MM.1S (cell line): ENCODE measurements at regions not wholly inside any gene's neighbourhood (a gene's known extent, or its start where the extent isn't known, plus 50 kb on each side); places are given as distances from the start of the nearest gene placed in this dataset.

Experiments
- DNase-seq: peaks from one replicate; pipeline ENCODE4 v3.0.0-alpha.2; 2015
- H2AFZ ChIP-seq: fragments of 300-600 bp; sonication (generic); 2 replicates; pipeline ENCODE4 v1.6.0; 2016; ENCODE audit warnings: antibody characterized with exemption, low read length
- H3F3A ChIP-seq: fragments of 300-600 bp; sonication (generic); 2 replicates; pipeline ENCODE4 v1.6.1; 2016; ENCODE audit warnings: mild to moderate bottlenecking, antibody characterized with exemption, low read length, moderate library complexity, mixed read lengths; ENCODE audit not compliant: insufficient read depth
- H3K27ac ChIP-seq: fragments of 300-600 bp; sonication (generic); 2 replicates; pipeline ENCODE4 v1.5.1; 2016; ENCODE audit warnings: mild to moderate bottlenecking, low read length
- H3K27me3 ChIP-seq: fragments of 300-600 bp; sonication (generic); replicated peaks from 2 replicates; pipeline ENCODE4 v1.6.0; 2016; ENCODE audit warnings: low read length; ENCODE audit not compliant: insufficient read depth
- H3K36me3 ChIP-seq: fragments of 300-600 bp; sonication (generic); replicated peaks from 2 replicates; pipeline ENCODE4 v1.6.1; 2016; ENCODE audit warnings: mild to moderate bottlenecking, low read length, mixed read lengths; ENCODE audit not compliant: insufficient read depth
- H3K4me1 ChIP-seq: fragments of 300-600 bp; sonication (generic); 2 replicates; pipeline ENCODE4 v1.6.1; 2016; ENCODE audit warnings: low read length, mixed read lengths
- H3K4me2 ChIP-seq: fragments of 300-600 bp; sonication (generic); 2 replicates; pipeline ENCODE4 v1.6.0; 2016; ENCODE audit warnings: low read depth, low read length
- H3K4me3 ChIP-seq: fragments of 300-600 bp; sonication (generic); 2 replicates; pipeline ENCODE4 v1.5.1; 2016; ENCODE audit warnings: low read length, mixed read lengths
- H3K79me2 ChIP-seq: fragments of 300-600 bp; sonication (generic); 2 replicates; pipeline ENCODE4 v1.6.1; 2016; ENCODE audit warnings: mixed run types, low read length, mixed read lengths
- H3K9ac ChIP-seq: fragments of 300-600 bp; sonication (generic); 2 replicates; pipeline ENCODE4 v1.6.1; 2016; ENCODE audit warnings: low read length, mixed read lengths
- H3K9me2 ChIP-seq: fragments of 300-600 bp; sonication (generic); replicated peaks from 2 replicates; pipeline ENCODE4 v1.6.1; 2016; ENCODE audit warnings: mild to moderate bottlenecking, low read length, mixed read lengths; ENCODE audit not compliant: insufficient read depth
- H3K9me3 ChIP-seq: fragments of 300-600 bp; sonication (generic); replicated peaks from 2 replicates; pipeline ENCODE4 v1.6.1; 2016; ENCODE audit warnings: mild to moderate bottlenecking, low read length, mixed read lengths; ENCODE audit not compliant: insufficient read depth
- H4K20me1 ChIP-seq: fragments of 300-600 bp; sonication (generic); 2 replicates; pipeline ENCODE4 v1.6.1; 2016; ENCODE audit warnings: mild to moderate bottlenecking, low read length, moderate library complexity, mixed read lengths; ENCODE audit not compliant: insufficient read depth
- CTCF ChIP-seq: fragments of 300-600 bp; sonication (generic); IDR thresholded peaks from 2 replicates; pipeline ENCODE4 v1.5.1; 2016; ENCODE audit warnings: antibody characterized with exemption, low read length, mixed read lengths
- EZH2 ChIP-seq: fragments of 300-600 bp; sonication (generic); optimal IDR thresholded peaks from 2 replicates; pipeline ENCODE3; 2017; ENCODE audit warnings: low read depth, mild to moderate bottlenecking, antibody characterized with exemption, low read length, mixed read lengths
- EZH2phosphoT487 ChIP-seq: fragments of 300-600 bp; sonication (generic); IDR thresholded peaks from 2 replicates; pipeline ENCODE4 v1.6.1; 2018; ENCODE audit warnings: antibody characterized with exemption, low read length

GRCh38 chr1:244346972-244347618, 104.6 kb downstream of the ADSS2 start:
- Histone ChIP-seq H4K20me1 (no peaks in the 10 kb centered on the region), H3K4me3 (no peak overlapping the region), H3K36me3 (no peaks in the 10 kb centered on the region), H3K9me3 (no peaks in the 10 kb centered on the region), H3K79me2 (no peaks in the 10 kb centered on the region), H3F3A (0 out of 2 replicates have a peak, but pooled peaks cover 7% of the 10 kb centered on the region), H3K4me1 (peaks cover 6% of the 10 kb centered on the region), H3K27me3 (no peaks in the 10 kb centered on the region), H3K9me2 (no peaks in the 10 kb centered on the region), H2AFZ (no peak overlapping the region), H3K27ac (no peak overlapping the region), H3K4me2 (no peak overlapping the region), H3K9ac (no peak overlapping the region)
- no peak for DNase-seq
- TF ChIP-seq CTCF (no peak), EZH2 (no peak), EZH2phosphoT487 (no peak)

- H4K20me1 ChIP-seq: no peaks in the 10 kb centered on the region
- no peak overlapping the region for H3K4me3 ChIP-seq
- no peak overlapping the region for H3K9ac ChIP-seq
- no peak overlapping the region for H3K4me2 ChIP-seq
- no peak overlapping the region for H2AFZ ChIP-seq
- H3K36me3 ChIP-seq: no peaks in the 10 kb centered on the region
- no peaks in the 10 kb centered on the region for H3K79me2 ChIP-seq
- no peaks in the 10 kb centered on the region for H3K9me2 ChIP-seq
- 0 out of 2 replicates have a peak, but pooled peaks cover 7% of the 10 kb centered on the region for H3F3A ChIP-seq
- DNase-seq: no peak
- TF ChIP-seq CTCF: no peak
- TF ChIP-seq EZH2phosphoT487: no peak
- no peak for TF ChIP-seq EZH2
- no peak overlapping the region for H3K27ac ChIP-seq
- H3K4me1 ChIP-seq: peaks cover 6% of the 10 kb centered on the region
- no peaks in the 10 kb centered on the region for H3K9me3 ChIP-seq
- H3K27me3 ChIP-seq: no peaks in the 10 kb centered on the region
Observed at GRCh38 chr1:244347942-244348341, 103.8 kb downstream of the ADSS2 start.

DNA sequence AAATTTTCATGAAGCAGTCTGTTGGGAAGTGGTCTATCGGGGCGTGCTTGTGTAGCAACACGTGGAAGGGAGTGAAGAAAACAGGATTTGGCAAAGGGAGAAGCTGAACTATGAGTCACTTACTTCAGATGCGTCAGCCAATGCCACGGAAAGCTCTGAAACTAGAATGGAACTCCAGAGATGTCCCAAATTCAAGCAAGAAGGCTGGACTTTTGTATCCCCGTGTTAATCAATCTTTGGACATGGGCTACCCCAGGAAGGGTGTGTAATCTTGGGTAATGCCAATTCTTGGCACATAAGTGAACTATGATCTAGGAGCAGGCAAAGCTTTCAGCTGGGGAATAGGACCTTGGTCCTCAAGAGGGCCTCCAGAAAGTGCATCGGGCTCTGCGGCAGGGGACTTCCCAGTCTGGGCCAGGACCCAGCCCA, 102.6 kb downstream of the ADSS2 start:
- TF ChIP-seq EZH2phosphoT487 (no peak), CTCF (no peak), EZH2 (no peak)
- Histone ChIP-seq H3K79me2 (no peaks in the 10 kb centered on the region), H3K9me3 (no peaks in the 10 kb centered on the region), H2AFZ (no peak overlapping the region), H3K9me2 (no peaks in the 10 kb centered on the region), H3F3A (0 out of 2 replicates have a peak, but pooled peaks cover 7% of the 10 kb centered on the region), H3K27me3 (no peaks in the 10 kb centered on the region), H3K4me1 (peaks cover 6% of the 10 kb centered on the region), H3K9ac (no peak overlapping the region), H3K27ac (no peak overlapping the region), H3K36me3 (no peaks in the 10 kb centered on the region), H3K4me3 (no peak overlapping the region), H4K20me1 (no peaks in the 10 kb centered on the region), H3K4me2 (peak overlapping the region; percentile 40; the same call in 1 of the 2 replicates)
- no peak for DNase-seq
